Peyer's patch (tissue), 4 donors: ENCODE measurements at regions not wholly inside any gene's neighbourhood (a gene's known extent, or its start where the extent isn't known, plus 50 kb on each side); places are given as distances from the start of the nearest gene placed in this dataset.
A peak's percentile ranks its signal among the peaks of the same experiment; 100 is the strongest.
"Not testable (repeated sequence)": the region's sequence is repeated elsewhere in the genome, so short reads cannot be mapped to it uniquely, and the experiment has no call there.

Experiments
- DNase-seq, 3 donors: peaks; one replicate each; pipeline ENCODE4 v3.0.0-alpha.2; 2017 to 2019
- H3K27ac ChIP-seq, 4 donors: fragments of 200-600 bp; sonication (generic); one replicate each; pipeline ENCODE4 v1.5.1; 2016 to 2019
- H3K27me3 ChIP-seq, 2 donors: fragments of 200-600 bp; sonication (generic); one replicate each; pipeline ENCODE4 v1.5.1; 2019
- H3K36me3 ChIP-seq, 3 donors: fragments of 200-600 bp; sonication (generic); one replicate each; pipeline ENCODE4 v1.5.1; 2016 to 2019
- H3K4me1 ChIP-seq, 4 donors: fragments of 200-600 bp; sonication (generic); one replicate each; pipeline ENCODE4 v1.5.1; 2016 to 2019
- H3K4me3 ChIP-seq, 4 donors: fragments of 200-600 bp; sonication (generic); 1 replicate in 3 of 4; 2 replicates in 1 of 4; pipeline ENCODE4 v1.5.1; 2016 to 2019; ENCODE audit warnings: mild to moderate bottlenecking in 1 of 4
- H3K9me3 ChIP-seq, 4 donors: fragments of 200-600 bp; sonication (generic); one replicate each; pipeline ENCODE4 v1.5.1; 2016 to 2019; ENCODE audit warnings: mild to moderate bottlenecking in 1 of 4
- CTCF ChIP-seq, 6 experiments: fragments of 450-650 bp in 4 of 6; fragments of 200-600 bp in 2 of 6; sonication (generic) in 1 of 6; IDR thresholded peaks; one replicate each; pipeline ENCODE4 v1.5.1; 2017 to 2019; ENCODE audit warnings: antibody characterized with exemption in 6 of 6, mild to moderate bottlenecking in 3 of 6, moderate library complexity in 1 of 6
- POLR2A ChIP-seq, 2 donors: fragments of 450-650 bp; IDR thresholded peaks; one replicate each; pipeline ENCODE4 v1.5.1; 2017; ENCODE audit warnings: antibody characterized with exemption in 2 of 2, mild to moderate bottlenecking in 2 of 2, moderate library complexity in 2 of 2

DNA sequence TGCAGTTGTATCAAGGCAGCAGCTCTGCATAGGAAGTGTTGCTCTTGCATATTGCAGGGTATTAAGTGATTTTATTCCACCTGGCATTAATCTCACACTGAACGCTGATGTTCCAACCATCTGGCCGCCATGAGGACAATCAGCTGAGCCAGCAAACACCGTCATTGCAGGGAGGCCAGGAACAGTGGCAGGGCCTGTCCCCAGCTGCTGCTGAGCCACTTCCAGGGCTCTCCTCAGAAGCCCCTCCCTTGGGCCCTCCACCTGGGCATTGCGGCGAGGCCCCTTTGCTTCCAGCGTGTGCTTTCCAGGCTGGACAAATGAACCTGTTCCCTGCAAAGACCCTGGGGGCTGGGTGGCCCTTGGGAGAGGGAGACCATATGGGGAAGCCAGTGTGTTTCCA lies 171.6 kb upstream of the C1orf174 start:
- Histone ChIP-seq H3K27ac (no peak overlapping the region), H3K36me3 (no peaks in the 10 kb centered on the region), H3K4me3 (no peak overlapping the region), H3K4me1 (no peaks in the 10 kb centered on the region), H3K9me3 (no peaks in the 10 kb centered on the region), H3K27me3 (no peaks in the 10 kb centered on the region)
- no peak for DNase-seq
- no peak for TF ChIP-seq POLR2A (IDR thresholded peaks at IDR 0.05)
- TF ChIP-seq CTCF (IDR thresholded peaks at IDR 0.05): no peak

GRCh38 chr1:4072481-4073153 lies 172.5 kb upstream of the C1orf174 start:
- DNase-seq: peak in 1 of 3 donors; percentile 7
- H3K27me3 ChIP-seq: no peaks in the 10 kb centered on the region
- TF ChIP-seq POLR2A (IDR thresholded peaks at IDR 0.05) (no peak), CTCF (IDR thresholded peaks at IDR 0.05) (no peak)

DNA sequence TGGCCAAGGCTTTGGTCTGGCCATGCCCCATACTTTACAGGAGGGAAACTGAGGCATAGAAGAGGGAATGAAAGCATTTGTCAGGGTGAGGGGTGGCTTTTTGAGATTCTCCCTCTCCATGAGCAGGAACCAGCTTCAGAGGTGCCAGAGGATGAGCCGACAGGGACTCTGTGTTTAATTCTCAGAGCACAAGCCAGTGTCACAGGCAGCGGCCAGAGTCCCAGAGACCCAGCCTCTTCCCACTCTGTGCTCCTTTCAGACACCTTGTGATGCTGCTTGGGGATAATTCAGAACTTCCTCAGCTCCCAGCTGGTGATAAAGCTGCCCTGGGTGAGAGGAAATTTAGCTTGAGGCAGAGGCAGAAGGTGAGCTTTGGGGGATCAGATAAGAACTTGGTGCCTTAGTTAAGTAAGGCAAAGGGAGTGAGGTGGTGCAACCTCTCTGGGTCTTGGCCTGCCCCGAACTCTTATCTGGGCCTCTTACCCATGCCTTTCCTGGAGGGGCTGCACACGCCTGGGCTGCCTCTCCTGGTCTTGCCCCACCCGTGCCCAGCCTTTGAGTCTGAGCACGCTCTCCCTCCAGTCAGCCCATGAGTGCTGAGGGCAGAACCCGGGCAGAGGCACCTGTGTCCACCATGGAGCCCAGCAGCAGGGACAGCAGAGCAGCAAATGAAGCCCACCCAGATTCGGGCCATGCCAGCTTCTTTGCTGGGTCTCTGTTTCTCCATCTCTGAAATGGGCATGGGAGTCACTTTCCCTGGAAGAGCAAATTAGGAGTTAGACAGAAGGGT lies 175.6 kb upstream of the C1orf174 start:
- H3K27ac ChIP-seq: no peak overlapping the region
- H3K27me3 ChIP-seq: no peaks in the 10 kb centered on the region
- H3K36me3 ChIP-seq: no peaks in the 10 kb centered on the region
- no peak overlapping the region for H3K4me3 ChIP-seq
- peak in 2 of 3 donors; percentile 8 to 19 for DNase-seq
- no peak for TF ChIP-seq CTCF (IDR thresholded peaks at IDR 0.05)
- no peak for TF ChIP-seq POLR2A (IDR thresholded peaks at IDR 0.05)
- no peaks in the 10 kb centered on the region for H3K9me3 ChIP-seq
- H3K4me1 ChIP-seq: no peaks in the 10 kb centered on the region

More at GRCh38 chr1:4072481-4073153, 172.5 kb upstream of the C1orf174 start:
- no peaks in the 10 kb centered on the region for H3K9me3 ChIP-seq
- H3K36me3 ChIP-seq: no peaks in the 10 kb centered on the region
- no peak overlapping the region for H3K4me3 ChIP-seq
- no peaks in the 10 kb centered on the region for H3K4me1 ChIP-seq
- H3K27ac ChIP-seq: no peak overlapping the region

- Histone ChIP-seq H3K27ac (no peak overlapping the region), H3K36me3 (no peaks in the 10 kb centered on the region), H3K4me1 (no peaks in the 10 kb centered on the region), H3K4me3 (no peak overlapping the region), H3K9me3 (no peaks in the 10 kb centered on the region), H3K27me3 (no peaks in the 10 kb centered on the region)
- TF ChIP-seq POLR2A (IDR thresholded peaks at IDR 0.05): no peak
- TF ChIP-seq CTCF (IDR thresholded peaks at IDR 0.05): no peak
- DNase-seq: peak in 1 of 3 donors; percentile 18
Observed at GRCh38 chr1:4076346-4076745, 176.3 kb upstream of the C1orf174 start.

- not testable (repeated sequence) for H3K36me3 ChIP-seq, H3K4me1 ChIP-seq, H3K4me3 ChIP-seq, H3K9me3 ChIP-seq, H3K27me3 ChIP-seq, H3K27ac ChIP-seq
- DNase-seq: peak in 1 of 3 donors; percentile 18
Observed at GRCh38 chr1:4078091-4078962, 178.3 kb upstream of the C1orf174 start.
